Activated naive CD8-positive, alpha-beta T cell treated with anti-CD3 and anti-CD28 coated beads for 36 hours (primary cell): ENCODE measurements at regions not wholly inside any gene's neighbourhood (a gene's known extent, or its start where the extent isn't known, plus 50 kb on each side); places are given as distances from the start of the nearest gene placed in this dataset.
"Not testable (repeated sequence)": the region's sequence is repeated elsewhere in the genome, so short reads cannot be mapped to it uniquely, and the experiment has no call there.

ENCODE experiments used
- DNase-seq: peaks from one replicate; pipeline ENCODE4 v3.0.0; 2021
- H3K27ac Mint-ChIP-seq: one replicate; pipeline ENCODE4 v1.8.0; 2022; ENCODE audit warnings: mild to moderate bottlenecking, moderate library complexity, mixed read lengths
- H3K27me3 Mint-ChIP-seq: one replicate; pipeline ENCODE4 v1.8.0; 2022; ENCODE audit warnings: mild to moderate bottlenecking, mixed read lengths
- H3K36me3 Mint-ChIP-seq: one replicate; pipeline ENCODE4 v1.8.0; 2021; ENCODE audit warnings: mild to moderate bottlenecking, mixed read lengths
- H3K4me1 Mint-ChIP-seq: one replicate; pipeline ENCODE4 v1.8.0; 2021; ENCODE audit warnings: mixed read lengths
- H3K4me3 Mint-ChIP-seq: one replicate; pipeline ENCODE4 v1.8.0; 2022; ENCODE audit warnings: mild to moderate bottlenecking, moderate library complexity, mixed read lengths
- H3K9me3 Mint-ChIP-seq: one replicate; pipeline ENCODE4 v1.8.0; 2022; ENCODE audit warnings: mixed read lengths

DNA sequence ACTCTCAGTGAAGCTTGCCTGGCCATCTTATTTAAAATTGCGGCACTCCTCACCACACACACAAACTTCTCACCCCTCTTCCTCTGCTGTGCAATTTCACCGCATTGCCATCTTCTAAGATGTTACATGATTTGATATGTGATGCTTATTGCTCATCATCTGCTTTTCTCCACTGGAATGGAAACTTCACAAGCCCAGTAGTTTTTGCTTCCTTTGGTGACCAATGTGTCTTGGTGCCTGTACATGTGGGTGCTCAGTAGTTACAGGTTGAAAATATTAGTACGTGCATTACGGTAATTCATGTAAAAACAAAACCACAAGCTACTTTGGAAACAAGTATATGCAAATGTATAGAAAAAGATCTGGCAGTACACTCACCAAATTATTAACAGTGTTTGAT is 99.2 kb downstream of the SPDYE17 start:
- not testable (repeated sequence) for H3K9me3 Mint-ChIP-seq, H3K27ac Mint-ChIP-seq, DNase-seq, H3K4me3 Mint-ChIP-seq, H3K27me3 Mint-ChIP-seq, H3K4me1 Mint-ChIP-seq, H3K36me3 Mint-ChIP-seq

DNA sequence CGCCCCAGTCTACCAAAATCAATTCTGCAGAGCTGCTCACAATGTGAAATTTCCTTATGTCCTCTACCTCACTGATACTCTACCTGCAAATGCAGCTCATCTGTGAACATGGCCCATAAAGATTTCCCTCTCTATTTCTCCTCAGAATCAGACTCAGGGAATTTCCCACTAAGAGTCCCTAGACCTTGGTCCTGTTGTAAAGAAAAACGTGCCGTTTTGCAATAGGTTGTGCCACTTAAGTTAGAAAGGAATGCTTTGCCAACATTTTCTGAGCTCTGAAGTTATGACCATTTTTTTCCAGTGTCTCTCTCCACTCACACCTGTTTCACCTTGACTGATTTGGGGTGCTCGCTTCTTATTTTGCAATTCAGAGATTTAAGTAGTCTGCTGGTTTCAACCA is 100.7 kb downstream of the SPDYE17 start:
- not testable (repeated sequence) for H3K36me3 Mint-ChIP-seq, H3K4me3 Mint-ChIP-seq, H3K4me1 Mint-ChIP-seq

GRCh38 chr7:76930416-76930815 is 101.7 kb downstream of the SPDYE17 start:
- not testable (repeated sequence) for H3K4me1 Mint-ChIP-seq, H3K36me3 Mint-ChIP-seq, H3K9me3 Mint-ChIP-seq, DNase-seq, H3K4me3 Mint-ChIP-seq, H3K27me3 Mint-ChIP-seq, H3K27ac Mint-ChIP-seq

More for the DNA sequence above, 100.7 kb downstream of the SPDYE17 start:
- not testable (repeated sequence) for H3K27ac Mint-ChIP-seq, DNase-seq, H3K27me3 Mint-ChIP-seq, H3K9me3 Mint-ChIP-seq

DNA sequence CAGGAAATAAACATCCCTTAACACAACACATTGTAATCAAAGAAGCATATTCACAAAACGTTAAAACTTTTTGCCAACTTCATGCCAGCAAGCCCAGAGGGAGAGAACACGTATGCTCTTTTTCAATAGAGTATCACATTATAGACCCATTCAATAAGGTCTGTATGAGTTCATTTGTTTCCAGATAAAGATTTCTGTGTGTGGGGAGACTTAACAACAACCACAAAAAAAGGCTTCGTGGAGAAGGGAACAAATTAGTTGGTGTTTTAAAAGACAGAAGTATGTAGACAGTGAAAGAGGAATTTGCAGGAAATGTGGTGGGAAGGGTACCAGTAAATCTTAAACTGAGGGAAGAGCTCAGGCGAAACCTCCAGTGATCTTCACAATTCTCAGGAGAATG is 103.4 kb downstream of the SPDYE17 start:
- not testable (repeated sequence) for H3K36me3 Mint-ChIP-seq

GRCh38 chr7:76927741-76928393 is 104.3 kb downstream of the SPDYE17 start:
- not testable (repeated sequence) for H3K4me1 Mint-ChIP-seq, H3K9me3 Mint-ChIP-seq, H3K4me3 Mint-ChIP-seq, H3K36me3 Mint-ChIP-seq, DNase-seq, H3K27me3 Mint-ChIP-seq, H3K27ac Mint-ChIP-seq

More for the DNA sequence above, 103.4 kb downstream of the SPDYE17 start:
- H3K27ac Mint-ChIP-seq, H3K27me3 Mint-ChIP-seq, H3K4me1 Mint-ChIP-seq, DNase-seq, H3K9me3 Mint-ChIP-seq, H3K4me3 Mint-ChIP-seq: not testable (repeated sequence)

DNA sequence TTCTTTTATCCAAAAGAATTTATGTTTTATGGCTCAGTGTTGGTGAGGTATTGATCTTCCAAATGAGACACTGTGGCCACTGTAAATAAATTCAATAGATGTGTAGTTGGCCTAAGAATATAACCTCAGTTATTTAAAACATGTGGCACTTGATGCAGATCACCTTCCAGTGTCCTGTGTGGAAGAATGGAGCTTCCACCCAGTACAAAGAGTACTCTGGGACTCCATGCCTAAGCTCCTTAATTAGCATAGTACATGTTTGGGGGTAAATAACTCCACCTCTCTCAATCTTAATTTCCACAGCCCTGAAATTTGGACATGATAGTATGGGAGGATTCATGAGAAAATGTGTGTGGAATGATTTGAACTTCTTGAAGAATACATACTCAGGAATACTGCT is 105.7 kb downstream of the SPDYE17 start:
- not testable (repeated sequence) for H3K36me3 Mint-ChIP-seq, H3K9me3 Mint-ChIP-seq, H3K27me3 Mint-ChIP-seq, H3K27ac Mint-ChIP-seq, DNase-seq, H3K4me1 Mint-ChIP-seq, H3K4me3 Mint-ChIP-seq

- not testable (repeated sequence) for DNase-seq, H3K4me3 Mint-ChIP-seq, H3K9me3 Mint-ChIP-seq, H3K4me1 Mint-ChIP-seq, H3K27me3 Mint-ChIP-seq, H3K36me3 Mint-ChIP-seq, H3K27ac Mint-ChIP-seq
These were observed 107.4 kb downstream of the SPDYE17 start for GRCh38 chr7:76924756-76925155.

- not testable (repeated sequence) for H3K27ac Mint-ChIP-seq, H3K4me1 Mint-ChIP-seq, DNase-seq, H3K9me3 Mint-ChIP-seq, H3K27me3 Mint-ChIP-seq, H3K36me3 Mint-ChIP-seq, H3K4me3 Mint-ChIP-seq
These were observed 113.5 kb downstream of the SPDYE17 start for GRCh38 chr7:76918619-76919018.

- not testable (repeated sequence) for H3K4me1 Mint-ChIP-seq, DNase-seq, H3K27ac Mint-ChIP-seq, H3K27me3 Mint-ChIP-seq, H3K4me3 Mint-ChIP-seq, H3K36me3 Mint-ChIP-seq, H3K9me3 Mint-ChIP-seq
These were observed 117.8 kb downstream of the SPDYE17 start for GRCh38 chr7:76914361-76914760.

DNA sequence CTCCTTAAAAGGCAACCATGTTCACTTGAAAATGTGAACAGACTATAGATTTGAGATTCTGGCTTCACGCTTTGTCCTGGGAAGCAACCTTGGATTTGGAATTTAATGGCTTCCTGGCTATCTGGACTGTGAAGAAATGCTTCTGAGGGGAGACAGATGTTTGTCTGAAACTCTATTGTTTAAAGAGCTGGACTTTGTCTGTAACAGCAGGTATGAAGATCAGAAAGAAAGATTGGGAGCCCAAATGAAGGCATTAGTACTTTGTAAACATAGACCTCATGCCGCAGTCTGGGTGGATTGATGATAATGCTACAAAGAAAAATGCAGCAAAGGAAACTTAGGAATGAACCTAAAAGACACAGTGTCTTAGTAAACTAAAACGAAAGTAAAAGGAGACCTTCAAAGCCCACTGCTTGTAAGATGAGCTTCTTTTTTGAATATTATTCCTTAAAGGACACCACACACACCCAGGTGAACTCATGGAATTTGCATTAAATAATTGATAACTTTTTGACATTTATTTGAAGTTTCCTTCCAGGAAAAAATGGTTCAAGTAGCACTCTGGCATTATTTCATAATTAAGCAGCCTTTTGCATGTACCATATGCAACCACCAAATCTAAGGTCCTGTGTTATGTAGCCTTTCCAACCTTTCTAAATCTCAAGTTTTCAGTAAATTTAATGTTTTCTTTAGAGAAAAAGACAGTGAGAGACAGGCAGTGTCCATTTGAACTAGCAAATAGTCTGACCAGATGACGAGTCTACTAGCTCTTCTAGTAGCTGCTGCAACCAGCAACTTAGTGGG is 119.9 kb downstream of the SPDYE17 start:
- peak overlapping the region; percentile 18 for H3K4me3 Mint-ChIP-seq

DNA sequence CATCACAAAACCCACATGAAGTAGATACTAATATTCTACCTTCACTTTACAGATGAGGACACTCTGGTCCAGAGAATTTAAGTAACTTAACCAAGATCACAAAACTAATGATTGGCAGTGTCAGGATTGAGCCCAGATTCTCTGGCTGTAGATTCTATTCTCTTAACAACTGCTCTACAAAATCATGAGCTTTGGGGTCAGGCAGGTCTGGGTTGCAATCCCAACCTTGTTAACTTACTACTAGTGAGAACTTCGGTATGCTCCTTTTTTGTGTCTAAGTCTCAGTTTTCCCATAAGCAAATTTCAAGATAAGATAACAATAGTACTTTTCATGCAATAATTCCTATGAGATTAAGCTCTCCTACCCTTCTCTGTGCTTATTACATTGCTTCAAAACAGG is 127.5 kb downstream of the SPDYE17 start:
- DNase-seq, H3K4me3 Mint-ChIP-seq, H3K4me1 Mint-ChIP-seq, H3K36me3 Mint-ChIP-seq, H3K9me3 Mint-ChIP-seq, H3K27ac Mint-ChIP-seq, H3K27me3 Mint-ChIP-seq: not testable (repeated sequence)

More for the DNA sequence above, 119.9 kb downstream of the SPDYE17 start:
- H3K27ac Mint-ChIP-seq, H3K4me1 Mint-ChIP-seq, H3K36me3 Mint-ChIP-seq, DNase-seq, H3K9me3 Mint-ChIP-seq, H3K27me3 Mint-ChIP-seq: not testable (repeated sequence)

- not testable (repeated sequence) for DNase-seq, H3K4me3 Mint-ChIP-seq, H3K9me3 Mint-ChIP-seq, H3K27me3 Mint-ChIP-seq, H3K27ac Mint-ChIP-seq, H3K36me3 Mint-ChIP-seq, H3K4me1 Mint-ChIP-seq
These were observed 130.0 kb downstream of the SPDYE17 start for GRCh38 chr7:76901944-76902710.

DNA sequence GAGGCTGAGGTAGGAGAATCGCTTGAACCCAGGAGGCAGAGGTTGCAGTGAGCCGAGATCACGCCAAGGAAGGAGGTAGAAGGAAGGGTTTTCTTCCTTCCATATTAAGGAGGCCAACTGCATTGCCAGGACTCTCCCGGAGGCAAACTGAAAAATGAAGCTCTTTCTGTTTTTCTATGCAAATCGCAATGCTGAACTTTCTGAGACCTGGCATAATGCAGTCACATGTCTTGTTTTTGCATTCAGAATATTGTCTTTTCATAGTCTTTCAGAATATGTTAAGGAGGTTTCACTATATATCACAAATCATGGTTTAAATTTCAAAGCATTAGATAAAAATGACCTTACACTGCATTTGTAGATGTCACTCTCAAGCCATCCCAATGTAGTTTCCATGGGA is 133.4 kb downstream of the SPDYE17 start:
- H3K27ac Mint-ChIP-seq, H3K27me3 Mint-ChIP-seq, H3K4me1 Mint-ChIP-seq, DNase-seq, H3K36me3 Mint-ChIP-seq, H3K4me3 Mint-ChIP-seq, H3K9me3 Mint-ChIP-seq: not testable (repeated sequence)

DNA sequence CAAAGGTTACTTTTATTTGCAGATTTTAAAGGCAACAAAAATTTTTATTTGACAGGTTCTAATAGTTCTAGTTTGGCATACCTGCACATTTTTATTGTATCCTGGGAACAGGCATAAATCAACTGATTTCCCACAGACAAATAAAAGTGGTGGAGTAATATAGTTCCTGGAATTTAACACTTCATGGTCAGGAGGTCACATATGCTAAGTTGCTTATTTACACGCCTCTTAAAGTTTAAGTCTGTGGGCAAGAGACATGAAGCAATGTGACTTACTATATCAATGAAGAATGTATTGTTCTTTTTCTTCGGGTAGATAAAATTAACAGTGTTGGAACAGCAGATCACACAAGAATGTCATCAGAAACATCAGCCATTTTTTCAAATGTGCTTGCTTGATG is 135.2 kb downstream of the SPDYE17 start:
- not testable (repeated sequence) for H3K27me3 Mint-ChIP-seq, DNase-seq, H3K9me3 Mint-ChIP-seq, H3K36me3 Mint-ChIP-seq, H3K4me1 Mint-ChIP-seq, H3K4me3 Mint-ChIP-seq, H3K27ac Mint-ChIP-seq

- H3K4me3 Mint-ChIP-seq, H3K27me3 Mint-ChIP-seq, H3K9me3 Mint-ChIP-seq, H3K36me3 Mint-ChIP-seq, DNase-seq, H3K27ac Mint-ChIP-seq, H3K4me1 Mint-ChIP-seq: not testable (repeated sequence)
These were observed 136.5 kb downstream of the SPDYE17 start for GRCh38 chr7:76895696-76896095.

- not testable (repeated sequence) for H3K4me1 Mint-ChIP-seq, H3K4me3 Mint-ChIP-seq, H3K27me3 Mint-ChIP-seq, DNase-seq, H3K9me3 Mint-ChIP-seq, H3K36me3 Mint-ChIP-seq, H3K27ac Mint-ChIP-seq
These were observed 140.4 kb downstream of the SPDYE17 start for GRCh38 chr7:76891771-76892170.
